NCI-H1048 (cell line): ENCODE measurements at regions not wholly inside any gene's neighbourhood (a gene's known extent, or its start where the extent isn't known, plus 50 kb on each side); places are given as distances from the start of the nearest gene placed in this dataset.
"Not testable (repeated sequence)": the region's sequence is repeated elsewhere in the genome, so short reads cannot be mapped to it uniquely, and the experiment has no call there.

ENCODE experiments used
- DNase-seq: peaks from one replicate; lab custom pipeline; 2025; lab: John Stamatoyannopoulos, UW

DNA sequence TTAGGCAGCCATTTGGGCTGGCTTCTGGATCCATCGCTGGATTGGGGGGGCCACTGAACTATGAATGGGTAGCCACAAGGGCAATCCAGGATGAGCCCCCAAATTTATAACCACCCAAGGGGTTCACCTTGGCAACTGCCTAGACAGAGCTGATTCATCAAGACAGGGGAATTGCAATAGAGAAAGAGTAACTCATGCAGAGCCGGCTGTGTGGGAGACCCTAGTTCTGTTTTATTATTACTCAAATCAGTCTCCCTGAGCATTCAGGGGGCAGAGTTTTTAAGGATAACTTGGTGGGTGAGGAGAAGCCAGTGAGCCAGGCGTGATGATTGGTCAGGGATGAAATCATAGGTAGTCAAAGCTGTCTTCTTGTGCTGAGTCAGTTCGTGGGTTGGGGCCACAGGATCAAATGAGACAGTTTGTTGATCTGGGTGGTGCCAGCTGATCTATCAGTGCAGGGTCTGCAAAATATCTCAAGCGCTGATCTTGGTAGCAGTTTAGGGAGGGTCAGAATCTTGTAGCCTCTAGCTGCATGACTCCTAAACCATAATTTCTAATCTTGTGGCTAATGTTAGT is 57.9 kb downstream of the DNAJB9 start:
- no peak for DNase-seq

DNA sequence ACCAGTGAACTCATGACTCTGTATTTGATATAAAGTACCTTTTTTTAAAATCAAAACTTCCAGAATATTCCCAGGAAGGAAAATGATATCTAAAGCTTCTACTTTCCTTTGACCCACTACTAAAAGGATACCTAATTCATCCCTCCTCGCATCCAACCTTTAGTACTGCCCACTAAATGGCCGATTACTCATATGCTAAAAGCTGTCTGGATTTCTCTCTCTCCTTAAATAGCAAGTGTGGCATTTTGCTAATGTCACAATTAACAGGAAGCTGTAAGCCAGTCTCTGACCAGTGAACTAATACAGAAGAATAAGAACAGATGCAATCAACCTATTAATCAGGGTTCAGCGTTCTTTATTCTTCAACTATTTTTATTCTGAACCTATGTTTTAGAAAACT is 59.0 kb downstream of the DNAJB9 start:
- DNase-seq, result no peak

GRCh38 chr7:108629651-108630400 is 60.2 kb downstream of the DNAJB9 start:
- DNase-seq, result no peak

DNA sequence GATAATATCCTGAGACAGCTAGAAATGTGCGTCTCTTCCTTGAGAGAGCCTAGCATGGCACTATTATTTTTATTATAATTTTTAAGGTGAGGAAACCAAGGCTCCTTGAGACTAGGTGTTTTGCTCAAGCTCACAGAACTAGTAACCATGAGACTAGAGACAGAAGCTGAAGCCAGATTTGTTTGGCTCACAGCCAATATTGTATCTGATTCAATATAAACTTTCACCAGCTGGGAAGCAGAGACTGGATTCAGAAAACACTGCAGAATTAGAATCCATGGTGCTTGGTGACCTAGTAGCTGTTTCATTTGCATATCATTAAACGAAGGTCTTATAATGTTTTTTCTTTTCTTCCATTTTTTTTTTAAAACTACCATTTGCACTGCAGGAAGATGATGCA is 64.4 kb downstream of the DNAJB9 start:
- no peak for DNase-seq

DNA sequence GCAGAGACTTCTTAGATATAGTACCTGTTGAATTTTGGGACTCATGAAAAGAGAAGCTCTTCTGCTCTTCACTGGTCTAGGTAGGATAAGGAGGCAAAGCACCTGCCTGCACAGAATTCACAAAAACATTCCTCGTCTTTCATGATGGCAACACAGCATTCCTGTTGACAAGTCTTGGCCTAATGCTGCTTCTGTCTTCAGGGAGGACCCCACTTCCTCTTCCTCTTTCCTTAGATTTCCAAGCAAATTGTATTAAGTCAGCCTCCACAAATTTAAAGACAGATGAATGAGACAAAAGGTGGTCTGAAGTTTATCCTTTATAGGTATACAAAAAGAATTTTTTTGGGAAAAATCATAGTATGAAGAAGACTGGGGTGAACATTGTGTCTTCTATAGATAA is 64.9 kb downstream of the DNAJB9 start:
- DNase-seq, result no peak

GRCh38 chr7:108637049-108637621 is 67.5 kb downstream of the DNAJB9 start:
- DNase-seq, result no peak

DNA sequence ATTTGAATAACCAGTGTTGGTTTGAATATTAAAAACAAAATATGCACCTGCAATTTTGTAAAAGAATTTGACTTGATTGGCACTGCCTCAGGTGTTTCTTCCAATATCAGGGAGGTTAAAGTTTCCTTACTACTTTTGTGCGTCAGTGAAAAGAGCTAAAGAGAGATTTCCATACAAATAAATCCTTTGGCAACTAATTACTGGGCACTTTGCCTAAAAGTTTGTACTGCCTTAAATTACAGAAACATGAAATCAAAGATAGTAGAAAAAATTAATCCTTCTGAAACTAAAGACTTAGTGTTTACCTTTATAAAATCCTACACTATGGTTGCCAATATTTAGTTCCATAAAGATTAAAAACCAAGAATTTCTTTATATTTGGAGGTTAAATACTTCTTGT is 72.5 kb downstream of the DNAJB9 start:
- peak; percentile 65 for DNase-seq

- DNase-seq, result no peak
Measured at GRCh38 chr7:108643136-108643535, 73.5 kb downstream of the DNAJB9 start.

GRCh38 chr7:108648989-108649388 is 79.3 kb downstream of the DNAJB9 start:
- no peak for DNase-seq

- DNase-seq, result no peak
Measured at GRCh38 chr7:108650467-108650866, 80.8 kb downstream of the DNAJB9 start.

DNA sequence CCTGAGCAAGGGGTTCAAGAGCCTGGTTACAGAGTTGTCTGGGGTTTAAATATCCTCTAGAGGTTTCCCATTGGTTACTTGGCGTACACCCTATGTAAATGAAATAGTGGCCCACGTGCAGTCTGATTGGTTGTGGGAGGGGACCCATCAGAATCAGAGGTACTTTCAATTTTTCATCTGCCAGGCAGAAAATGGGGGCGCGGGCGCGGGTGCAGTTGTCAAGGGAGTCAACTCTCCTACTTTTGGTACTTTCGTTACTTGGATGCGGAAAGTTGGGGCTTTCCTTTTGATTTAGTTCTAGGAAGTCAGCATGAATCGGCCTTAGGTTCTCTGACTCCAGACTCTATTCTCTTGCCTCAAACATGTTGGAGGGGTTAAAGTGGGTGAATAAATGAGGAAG is 83.2 kb downstream of the DNAJB9 start:
- DNase-seq, result no peak

DNA sequence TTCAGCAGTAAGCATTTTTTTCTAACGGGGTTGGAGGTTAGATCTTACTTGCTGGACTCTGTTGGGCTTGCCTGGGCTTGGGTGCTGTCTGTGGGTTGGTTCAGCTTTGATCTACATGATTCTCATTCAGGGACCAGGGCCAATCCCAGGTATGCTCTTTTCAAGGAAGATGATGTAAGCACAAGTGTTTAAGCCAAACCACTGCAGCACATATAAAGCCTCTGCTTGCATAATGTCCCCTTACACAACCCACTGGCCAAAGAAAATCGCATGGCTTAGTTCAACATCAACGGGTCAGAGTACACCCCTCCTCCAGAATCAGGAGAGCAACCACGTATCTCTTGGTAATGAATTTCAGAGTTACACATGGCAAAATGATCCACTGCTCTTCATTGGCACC is 83.9 kb downstream of the DNAJB9 start:
- no peak for DNase-seq

DNA sequence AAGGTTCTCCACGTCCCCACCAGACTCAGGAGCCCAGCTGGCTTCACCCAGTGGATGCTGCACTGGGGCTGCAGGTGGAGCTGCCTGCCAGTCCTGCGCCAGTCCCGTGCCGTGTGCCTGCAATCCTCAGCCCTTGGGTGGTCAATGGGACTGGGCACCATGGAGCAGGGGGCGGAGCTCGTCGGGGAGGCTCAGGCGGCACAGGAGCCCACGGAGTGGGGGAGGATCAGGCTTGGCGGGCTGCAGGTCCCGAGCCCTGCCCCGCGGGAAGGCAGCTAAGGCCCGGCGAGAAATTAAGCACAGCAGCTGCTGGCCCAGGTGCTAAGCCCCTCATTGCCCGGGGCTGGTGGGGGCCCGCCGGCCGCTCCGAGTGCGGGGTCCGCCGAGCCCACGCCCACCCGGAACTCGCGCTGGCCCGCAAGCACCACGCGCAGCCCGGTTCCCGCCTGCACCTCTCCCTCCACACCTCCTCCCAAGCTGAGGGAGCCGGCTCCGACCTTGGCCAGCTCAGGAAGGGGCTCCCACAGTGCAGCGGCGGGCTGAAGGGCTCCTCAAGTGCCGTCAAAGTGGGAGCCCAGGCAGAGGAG is 87.6 kb downstream of the DNAJB9 start:
- DNase-seq, result not testable (repeated sequence)

DNA sequence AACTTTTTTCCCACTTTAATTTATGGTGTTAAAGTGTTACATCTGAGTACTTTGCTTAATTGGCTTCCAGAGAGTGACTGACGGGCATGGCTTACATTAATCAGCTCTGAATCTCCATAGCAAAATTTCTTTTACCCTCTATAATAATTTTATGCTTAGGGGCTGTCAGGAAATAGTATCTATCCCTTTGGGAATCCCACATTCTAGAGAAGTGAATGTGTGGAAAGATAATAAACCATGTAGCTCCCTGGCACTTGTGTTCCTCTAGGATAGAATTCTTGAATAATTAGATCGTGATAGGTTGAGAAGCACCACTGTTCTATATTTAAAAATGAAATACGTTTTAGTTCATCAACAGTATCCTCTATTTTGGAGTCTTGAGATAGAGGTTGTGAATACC is 89.6 kb downstream of the DNAJB9 start:
- DNase-seq, result no peak

DNA sequence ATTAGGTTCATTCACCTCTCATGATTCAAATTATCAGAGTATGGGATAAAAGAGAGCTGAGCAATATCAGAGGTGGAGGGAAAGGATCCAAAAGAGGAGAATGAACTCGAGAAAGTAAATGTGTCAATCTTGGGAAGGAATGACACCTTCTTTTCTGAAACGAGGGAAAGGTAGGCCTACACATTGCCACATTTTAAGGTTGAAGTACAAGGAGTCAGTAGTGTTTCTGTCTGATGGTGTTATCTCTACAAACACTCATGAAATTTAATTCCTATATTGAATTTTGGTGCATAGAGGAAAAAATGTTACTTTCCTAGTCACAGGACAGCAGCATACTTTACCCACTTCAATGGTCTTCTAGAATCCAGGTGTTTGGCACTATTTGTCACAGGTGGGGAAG is 90.2 kb downstream of the DNAJB9 start:
- DNase-seq, result no peak

DNA sequence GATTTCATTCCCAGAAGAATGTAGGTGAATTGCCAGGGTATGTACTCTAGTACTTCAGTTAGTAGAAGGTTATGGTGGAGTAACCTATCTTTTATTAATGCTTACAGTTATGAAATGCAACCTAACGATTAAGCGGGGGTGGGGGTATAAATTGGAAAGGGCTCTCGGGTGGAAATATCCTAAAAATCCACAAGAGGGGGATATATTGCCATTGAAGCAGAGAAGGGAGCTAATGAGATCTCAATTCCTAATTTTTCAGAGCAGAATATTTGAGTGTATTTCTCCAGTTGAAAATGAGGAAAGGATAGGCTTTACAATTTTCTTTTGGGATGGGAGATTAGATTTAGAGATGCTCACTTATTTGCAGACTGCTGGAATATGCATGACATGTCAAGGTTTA is 90.8 kb downstream of the DNAJB9 start:
- DNase-seq, result no peak

GRCh38 chr7:108662783-108663362 is 93.2 kb downstream of the DNAJB9 start:
- no peak for DNase-seq

- no peak for DNase-seq
Measured at GRCh38 chr7:108663701-108664100, 94.0 kb downstream of the DNAJB9 start.

GRCh38 chr7:108667216-108667615 is 97.5 kb downstream of the DNAJB9 start:
- no peak for DNase-seq

GRCh38 chr7:108669958-108670357 is 100.3 kb downstream of the DNAJB9 start:
- no peak for DNase-seq

DNA sequence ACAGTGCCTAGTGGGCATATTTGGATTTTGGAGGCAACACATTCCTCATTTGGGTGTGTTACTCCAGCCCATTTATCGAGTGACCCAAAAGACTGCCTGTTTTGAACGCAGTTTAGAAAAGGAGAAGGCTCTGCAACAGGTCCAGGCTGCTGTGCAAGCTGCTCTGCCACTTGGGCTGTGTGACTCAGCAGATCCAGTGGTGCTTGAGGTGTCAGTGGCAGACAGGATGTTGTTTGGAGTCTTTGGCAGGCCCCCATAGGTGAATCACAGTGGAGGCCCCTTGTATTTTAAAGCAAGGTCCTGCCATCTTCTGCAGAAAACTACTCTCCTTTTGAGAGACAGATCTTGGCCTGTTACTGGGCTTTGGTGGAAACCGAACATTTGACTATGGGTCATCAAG is 104.0 kb downstream of the DNAJB9 start:
- DNase-seq, result not testable (repeated sequence)

DNA sequence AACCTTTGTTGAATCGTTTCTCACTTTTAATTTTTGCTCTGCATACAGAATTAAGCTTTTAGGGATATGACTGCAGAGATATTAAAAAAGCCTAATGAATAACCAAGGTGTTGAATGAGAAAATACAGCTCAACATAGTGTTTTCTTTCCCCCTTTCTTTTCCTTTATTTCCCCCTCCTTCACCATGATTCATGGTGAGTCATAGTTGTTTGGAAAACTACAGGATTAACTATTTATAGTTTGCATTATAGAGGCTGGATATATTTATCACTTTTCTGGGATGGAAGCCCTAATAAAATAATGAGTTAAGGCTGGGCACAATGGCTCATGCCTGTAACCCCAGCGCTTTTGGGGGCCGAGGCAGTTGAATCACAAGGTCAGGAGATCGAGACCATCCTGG is 115.0 kb downstream of the DNAJB9 start:
- DNase-seq, result no peak

DNA sequence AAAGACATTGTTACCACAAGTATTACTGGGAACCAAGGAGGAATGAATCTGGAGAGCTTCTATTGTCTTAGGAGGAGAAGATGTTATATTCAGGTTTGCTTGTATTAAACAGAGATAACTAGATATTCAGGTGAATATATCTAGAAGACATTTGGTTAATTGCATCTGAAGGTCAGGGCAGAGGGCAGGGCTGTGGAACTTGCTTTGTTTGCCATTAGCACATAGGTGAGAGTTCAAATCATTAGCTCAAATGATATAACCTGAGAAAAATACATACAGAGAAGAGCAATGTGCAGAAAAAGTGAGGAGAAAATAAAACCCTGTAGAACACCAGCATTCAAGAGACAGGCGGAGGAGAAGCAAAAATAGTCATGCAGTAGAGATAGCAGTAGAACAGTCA is 116.8 kb downstream of the DNAJB9 start:
- no peak for DNase-seq
